Lower lobe of right lung (tissue), 2 donors: ENCODE measurements at regions not wholly inside any gene's neighbourhood (a gene's known extent, or its start where the extent isn't known, plus 50 kb on each side); places are given as distances from the start of the nearest gene placed in this dataset.

Experiments
- ATAC-seq, 2 donors: fragments of 200-7000 bp; cut with Tn5 transposase; one replicate each; pipeline ENCODE4 v1.9.1; 2020 to 2022; ENCODE audit warnings: mild to moderate bottlenecking in 2 of 2, moderate library complexity in 2 of 2
- DNase-seq: peaks from one replicate; pipeline ENCODE4 v3.0.0-alpha.2; 2020
- H3K27ac ChIP-seq: fragments of 200-600 bp; one replicate; pipeline ENCODE4 v1.8.0; 2022
- H3K27me3 ChIP-seq: fragments of 200-600 bp; one replicate; pipeline ENCODE4 v1.8.0; 2022; ENCODE audit warnings: low read depth
- H3K36me3 ChIP-seq: fragments of 200-600 bp; one replicate; pipeline ENCODE4 v1.8.0; 2022; ENCODE audit warnings: mild to moderate bottlenecking
- H3K4me1 ChIP-seq: fragments of 200-600 bp; one replicate; pipeline ENCODE4 v1.8.0; 2022
- H3K4me3 ChIP-seq: fragments of 200-600 bp; one replicate; pipeline ENCODE4 v1.8.0; 2022; ENCODE audit warnings: mild to moderate bottlenecking
- H3K9me3 ChIP-seq: fragments of 200-600 bp; one replicate; pipeline ENCODE4 v1.8.0; 2022
- CTCF ChIP-seq: fragments of 200-600 bp; IDR thresholded peaks from one replicate; pipeline ENCODE4 v1.8.0; 2022; ENCODE audit warnings: antibody characterized with exemption, mild to moderate bottlenecking
- intact Hi-C: fragments of 100-400 bp; cut with DNase I; formaldehyde crosslinking; loops from one replicate; pipeline ENCODE4 v1.11.0; 2022
- donor health status: DM: no; HTN: yes; CAD: no; lungs with severe emphysema.

GRCh38 chr1:25026730-25027450, 96.8 kb upstream of the RUNX3 start:
- intact Hi-C loops, result no loop called here
- H3K36me3 ChIP-seq, result no peaks in the 10 kb centered on the region
- H3K4me3 ChIP-seq, result no peak overlapping the region
- no peak overlapping the region for H3K27ac ChIP-seq
- no peak for TF ChIP-seq CTCF
- no peaks in the 10 kb centered on the region for H3K27me3 ChIP-seq
- DNase-seq (no peak), ATAC-seq (no peak)
- no peaks in the 10 kb centered on the region for H3K9me3 ChIP-seq
- peaks cover 50% of the 10 kb centered on the region for H3K4me1 ChIP-seq

GRCh38 chr1:25026304-25026703, 96.2 kb upstream of the RUNX3 start:
- intact Hi-C loops, result no loop called here
- Histone ChIP-seq H3K27me3 (no peaks in the 10 kb centered on the region), H3K36me3 (no peaks in the 10 kb centered on the region), H3K9me3 (no peaks in the 10 kb centered on the region), H3K4me3 (no peak overlapping the region), H3K4me1 (peaks cover 46% of the 10 kb centered on the region), H3K27ac (no peak overlapping the region)
- no peak for TF ChIP-seq CTCF
- DNase-seq (no peak), ATAC-seq (no peak)

GRCh38 chr1:25024615-25025350, 94.7 kb upstream of the RUNX3 start:
- Histone ChIP-seq H3K4me1 (peaks cover 38% of the 10 kb centered on the region), H3K36me3 (no peaks in the 10 kb centered on the region), H3K9me3 (no peaks in the 10 kb centered on the region), H3K4me3 (no peak overlapping the region), H3K27me3 (no peaks in the 10 kb centered on the region), H3K27ac (no peak overlapping the region)
- intact Hi-C loops, result no loop called here
- DNase-seq (no peak), ATAC-seq (no peak)
- no peak for TF ChIP-seq CTCF

GRCh38 chr1:25023826-25024225, 93.8 kb upstream of the RUNX3 start:
- Histone ChIP-seq H3K27me3 (no peaks in the 10 kb centered on the region), H3K4me1 (peaks cover 29% of the 10 kb centered on the region), H3K9me3 (no peaks in the 10 kb centered on the region), H3K27ac (no peak overlapping the region), H3K36me3 (no peaks in the 10 kb centered on the region), H3K4me3 (no peak overlapping the region)
- intact Hi-C loops, result no loop called here
- no peak for DNase-seq
- no peak for ATAC-seq
- no peak for TF ChIP-seq CTCF

GRCh38 chr1:25023190-25023578, 93.1 kb upstream of the RUNX3 start:
- Histone ChIP-seq H3K27ac (peak overlapping the region; percentile 71), H3K4me1 (peaks cover 23% of the 10 kb centered on the region), H3K27me3 (no peaks in the 10 kb centered on the region), H3K36me3 (no peaks in the 10 kb centered on the region), H3K4me3 (no peak overlapping the region), H3K9me3 (no peaks in the 10 kb centered on the region)
- DNase-seq (no peak), ATAC-seq (no peak)
- TF ChIP-seq CTCF, result no peak
- intact Hi-C loops, result no loop called here
